GM23338 (cell line): ENCODE measurements at regions not wholly inside any gene's neighbourhood (a gene's known extent, or its start where the extent isn't known, plus 50 kb on each side); places are given as distances from the start of the nearest gene placed in this dataset.

ENCODE experiments used
- ATAC-seq: fragments of 200-7000 bp; cut with Tn5 transposase; 3 replicates; pipeline ENCODE4 v1.9.1; 2020
- DNase-seq: peaks from one replicate; pipeline ENCODE4 v3.0.0-alpha.2; 2015; ENCODE audit warnings: low spot score
- H2AFZ ChIP-seq: fragments of 200-600 bp; sonication (generic); 2 replicates; pipeline ENCODE4 v1.8.0; 2016; ENCODE audit warnings: antibody characterized with exemption, mild to moderate bottlenecking, moderate library complexity
- H3F3A ChIP-seq: fragments of 200-600 bp; sonication (generic); replicated peaks from 2 replicates; pipeline ENCODE4 v1.8.0; 2017; ENCODE audit warnings: antibody characterized with exemption, mixed run types, low read depth
- H3K27ac ChIP-seq: fragments of 200-600 bp; sonication (generic); 2 replicates; pipeline ENCODE4 v1.6.1; 2016; ENCODE audit warnings: low read depth
- H3K27me3 ChIP-seq: fragments of 200-600 bp; sonication (generic); 2 replicates; pipeline ENCODE4 v1.8.0; 2016; ENCODE audit warnings: mild to moderate bottlenecking, mixed run types, moderate library complexity; ENCODE audit not compliant: insufficient read depth
- H3K36me3 ChIP-seq: fragments of 200-600 bp; sonication (generic); 2 replicates; pipeline ENCODE4 v1.8.0; 2016; ENCODE audit warnings: mild to moderate bottlenecking; ENCODE audit not compliant: insufficient read depth
- H3K4me1 ChIP-seq: fragments of 200-600 bp; sonication (generic); 2 replicates; pipeline ENCODE4 v1.8.0; 2016; ENCODE audit warnings: mild to moderate bottlenecking, moderate library complexity; ENCODE audit not compliant: insufficient read depth
- H3K4me2 ChIP-seq: fragments of 200-600 bp; sonication (generic); 2 replicates; pipeline ENCODE4 v1.7.1; 2017; ENCODE audit warnings: mixed run types
- H3K4me3 ChIP-seq: fragments of 200-600 bp; sonication (generic); 2 replicates; pipeline ENCODE4 v1.6.1; 2016; ENCODE audit warnings: mixed run types
- H3K79me2 ChIP-seq: fragments of 200-600 bp; sonication (generic); replicated peaks from 2 replicates; pipeline ENCODE4 v1.8.0; 2017; ENCODE audit warnings: mild to moderate bottlenecking; ENCODE audit not compliant: insufficient read depth
- H3K9me2 ChIP-seq: fragments of 200-600 bp; sonication (generic); 2 replicates; pipeline ENCODE4 v1.8.0; 2017; ENCODE audit not compliant: insufficient read depth
- H4K20me1 ChIP-seq: fragments of 200-600 bp; sonication (generic); replicated peaks from 2 replicates; pipeline ENCODE4 v1.8.0; 2017; ENCODE audit warnings: mild to moderate bottlenecking; ENCODE audit not compliant: insufficient read depth
- H3K27ac Mint-ChIP-seq: 2 replicates; pipeline ENCODE4 v1.8.0; 2020; ENCODE audit warnings: inconsistent platforms, mild to moderate bottlenecking, moderate library complexity, mixed read lengths
- H3K27me3 Mint-ChIP-seq: 3 replicates; pipeline ENCODE4 v1.8.0; 2022; ENCODE audit warnings: low read depth, mild to moderate bottlenecking, moderate library complexity, mixed read lengths, inconsistent platforms; ENCODE audit not compliant: insufficient read depth, poor library complexity
- H3K36me3 Mint-ChIP-seq: 3 replicates; pipeline ENCODE4 v1.8.0; 2021; ENCODE audit warnings: low read depth, mild to moderate bottlenecking, inconsistent platforms, moderate library complexity, mixed read lengths
- H3K4me1 Mint-ChIP-seq: 3 replicates; pipeline ENCODE4 v1.8.0; 2020; ENCODE audit warnings: mild to moderate bottlenecking, inconsistent platforms, mixed read lengths
- H3K4me3 Mint-ChIP-seq: 3 replicates; pipeline ENCODE4 v1.8.0; 2021; ENCODE audit warnings: moderate library complexity, mild to moderate bottlenecking, inconsistent platforms, mixed read lengths
- H3K9me3 Mint-ChIP-seq: 3 replicates; pipeline ENCODE4 v1.8.0; 2020; ENCODE audit warnings: moderate library complexity, mild to moderate bottlenecking, inconsistent platforms, mixed read lengths
- EZH2 ChIP-seq: fragments of 200-600 bp; sonication (generic); IDR thresholded peaks from one replicate; pipeline ENCODE4 v1.8.0; 2017; ENCODE audit warnings: antibody characterized with exemption, mild to moderate bottlenecking, low read depth; ENCODE audit not compliant: unreplicated experiment
- EZH2phosphoT487 ChIP-seq: fragments of 200-600 bp; sonication (generic); IDR thresholded peaks from one replicate; pipeline ENCODE4 v1.8.1; 2018; ENCODE audit warnings: antibody characterized with exemption; ENCODE audit not compliant: unreplicated experiment
- JUNB ChIP-seq: IDR thresholded peaks from one replicate; pipeline ENCODE4 v1.6.1; 2016; ENCODE audit warnings: antibody characterized with exemption; ENCODE audit not compliant: unreplicated experiment
- ZNF114 ChIP-seq: fragments of 250-450 bp; sonication (Bioruptor Pico); IDR thresholded peaks from 2 replicates; pipeline ENCODE4 v1.5.0; 2020; ENCODE audit warnings: mild to moderate bottlenecking, moderate library complexity
- TF ChIP-seq, protein P1 (sequence below): IDR thresholded peaks from 2 replicates; pipeline ENCODE4 v1.6.1; 2016; ENCODE audit warnings: antibody characterized with exemption
- TF ChIP-seq, protein P2 (sequence below): fragments of 250-450 bp; sonication (Bioruptor Pico); IDR thresholded peaks from 2 replicates; pipeline ENCODE4 v1.5.0; 2020; ENCODE audit warnings: mild to moderate bottlenecking, moderate library complexity

DNA sequence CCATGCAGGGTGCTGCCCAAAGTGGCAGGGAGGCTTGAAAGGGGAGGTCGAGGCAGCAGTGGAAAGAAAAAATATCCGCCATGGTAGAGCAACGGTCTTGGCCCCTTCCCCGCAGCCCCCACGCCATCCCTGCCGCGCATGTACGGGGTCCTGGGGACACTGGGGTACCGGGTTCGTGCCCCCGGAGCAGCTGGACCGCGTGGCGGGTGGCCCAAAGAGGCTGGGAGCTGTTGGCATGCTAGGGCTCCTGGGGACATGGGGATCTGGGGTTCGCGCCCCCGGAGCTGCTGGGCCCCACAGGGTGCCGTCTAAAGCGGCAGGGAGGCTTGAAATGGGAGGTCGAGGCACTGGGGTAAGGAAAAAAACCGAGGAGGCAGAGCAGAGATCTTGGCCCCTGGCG is 316.5 kb downstream of the ALG10 start:
- H3K36me3 Mint-ChIP-seq, result peaks cover 21% of the 10 kb centered on the region
- Histone ChIP-seq H3K4me2 (no peak overlapping the region), H3K9me2 (no peaks in the 10 kb centered on the region), H3K4me1 (no peaks in the 10 kb centered on the region), H3K36me3 (no peaks in the 10 kb centered on the region), H4K20me1 (no peaks in the 10 kb centered on the region), H3K27me3 (no peaks in the 10 kb centered on the region), H3F3A (no peaks in the 10 kb centered on the region), H3K4me3 (no peak overlapping the region), H3K27ac (no peak overlapping the region), H3K79me2 (no peaks in the 10 kb centered on the region), H2AFZ (no peak overlapping the region)
- DNase-seq, result no peak
- no peak for TF ChIP-seq ZNF114 (CRISPR knock-in tag)
- no peak for TF ChIP-seq EZH2
- TF ChIP-seq EZH2phosphoT487, result no peak
- TF ChIP-seq, protein P1, sequence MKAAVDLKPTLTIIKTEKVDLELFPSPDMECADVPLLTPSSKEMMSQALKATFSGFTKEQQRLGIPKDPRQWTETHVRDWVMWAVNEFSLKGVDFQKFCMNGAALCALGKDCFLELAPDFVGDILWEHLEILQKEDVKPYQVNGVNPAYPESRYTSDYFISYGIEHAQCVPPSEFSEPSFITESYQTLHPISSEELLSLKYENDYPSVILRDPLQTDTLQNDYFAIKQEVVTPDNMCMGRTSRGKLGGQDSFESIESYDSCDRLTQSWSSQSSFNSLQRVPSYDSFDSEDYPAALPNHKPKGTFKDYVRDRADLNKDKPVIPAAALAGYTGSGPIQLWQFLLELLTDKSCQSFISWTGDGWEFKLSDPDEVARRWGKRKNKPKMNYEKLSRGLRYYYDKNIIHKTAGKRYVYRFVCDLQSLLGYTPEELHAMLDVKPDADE, result no peak
- TF ChIP-seq, protein P2, sequence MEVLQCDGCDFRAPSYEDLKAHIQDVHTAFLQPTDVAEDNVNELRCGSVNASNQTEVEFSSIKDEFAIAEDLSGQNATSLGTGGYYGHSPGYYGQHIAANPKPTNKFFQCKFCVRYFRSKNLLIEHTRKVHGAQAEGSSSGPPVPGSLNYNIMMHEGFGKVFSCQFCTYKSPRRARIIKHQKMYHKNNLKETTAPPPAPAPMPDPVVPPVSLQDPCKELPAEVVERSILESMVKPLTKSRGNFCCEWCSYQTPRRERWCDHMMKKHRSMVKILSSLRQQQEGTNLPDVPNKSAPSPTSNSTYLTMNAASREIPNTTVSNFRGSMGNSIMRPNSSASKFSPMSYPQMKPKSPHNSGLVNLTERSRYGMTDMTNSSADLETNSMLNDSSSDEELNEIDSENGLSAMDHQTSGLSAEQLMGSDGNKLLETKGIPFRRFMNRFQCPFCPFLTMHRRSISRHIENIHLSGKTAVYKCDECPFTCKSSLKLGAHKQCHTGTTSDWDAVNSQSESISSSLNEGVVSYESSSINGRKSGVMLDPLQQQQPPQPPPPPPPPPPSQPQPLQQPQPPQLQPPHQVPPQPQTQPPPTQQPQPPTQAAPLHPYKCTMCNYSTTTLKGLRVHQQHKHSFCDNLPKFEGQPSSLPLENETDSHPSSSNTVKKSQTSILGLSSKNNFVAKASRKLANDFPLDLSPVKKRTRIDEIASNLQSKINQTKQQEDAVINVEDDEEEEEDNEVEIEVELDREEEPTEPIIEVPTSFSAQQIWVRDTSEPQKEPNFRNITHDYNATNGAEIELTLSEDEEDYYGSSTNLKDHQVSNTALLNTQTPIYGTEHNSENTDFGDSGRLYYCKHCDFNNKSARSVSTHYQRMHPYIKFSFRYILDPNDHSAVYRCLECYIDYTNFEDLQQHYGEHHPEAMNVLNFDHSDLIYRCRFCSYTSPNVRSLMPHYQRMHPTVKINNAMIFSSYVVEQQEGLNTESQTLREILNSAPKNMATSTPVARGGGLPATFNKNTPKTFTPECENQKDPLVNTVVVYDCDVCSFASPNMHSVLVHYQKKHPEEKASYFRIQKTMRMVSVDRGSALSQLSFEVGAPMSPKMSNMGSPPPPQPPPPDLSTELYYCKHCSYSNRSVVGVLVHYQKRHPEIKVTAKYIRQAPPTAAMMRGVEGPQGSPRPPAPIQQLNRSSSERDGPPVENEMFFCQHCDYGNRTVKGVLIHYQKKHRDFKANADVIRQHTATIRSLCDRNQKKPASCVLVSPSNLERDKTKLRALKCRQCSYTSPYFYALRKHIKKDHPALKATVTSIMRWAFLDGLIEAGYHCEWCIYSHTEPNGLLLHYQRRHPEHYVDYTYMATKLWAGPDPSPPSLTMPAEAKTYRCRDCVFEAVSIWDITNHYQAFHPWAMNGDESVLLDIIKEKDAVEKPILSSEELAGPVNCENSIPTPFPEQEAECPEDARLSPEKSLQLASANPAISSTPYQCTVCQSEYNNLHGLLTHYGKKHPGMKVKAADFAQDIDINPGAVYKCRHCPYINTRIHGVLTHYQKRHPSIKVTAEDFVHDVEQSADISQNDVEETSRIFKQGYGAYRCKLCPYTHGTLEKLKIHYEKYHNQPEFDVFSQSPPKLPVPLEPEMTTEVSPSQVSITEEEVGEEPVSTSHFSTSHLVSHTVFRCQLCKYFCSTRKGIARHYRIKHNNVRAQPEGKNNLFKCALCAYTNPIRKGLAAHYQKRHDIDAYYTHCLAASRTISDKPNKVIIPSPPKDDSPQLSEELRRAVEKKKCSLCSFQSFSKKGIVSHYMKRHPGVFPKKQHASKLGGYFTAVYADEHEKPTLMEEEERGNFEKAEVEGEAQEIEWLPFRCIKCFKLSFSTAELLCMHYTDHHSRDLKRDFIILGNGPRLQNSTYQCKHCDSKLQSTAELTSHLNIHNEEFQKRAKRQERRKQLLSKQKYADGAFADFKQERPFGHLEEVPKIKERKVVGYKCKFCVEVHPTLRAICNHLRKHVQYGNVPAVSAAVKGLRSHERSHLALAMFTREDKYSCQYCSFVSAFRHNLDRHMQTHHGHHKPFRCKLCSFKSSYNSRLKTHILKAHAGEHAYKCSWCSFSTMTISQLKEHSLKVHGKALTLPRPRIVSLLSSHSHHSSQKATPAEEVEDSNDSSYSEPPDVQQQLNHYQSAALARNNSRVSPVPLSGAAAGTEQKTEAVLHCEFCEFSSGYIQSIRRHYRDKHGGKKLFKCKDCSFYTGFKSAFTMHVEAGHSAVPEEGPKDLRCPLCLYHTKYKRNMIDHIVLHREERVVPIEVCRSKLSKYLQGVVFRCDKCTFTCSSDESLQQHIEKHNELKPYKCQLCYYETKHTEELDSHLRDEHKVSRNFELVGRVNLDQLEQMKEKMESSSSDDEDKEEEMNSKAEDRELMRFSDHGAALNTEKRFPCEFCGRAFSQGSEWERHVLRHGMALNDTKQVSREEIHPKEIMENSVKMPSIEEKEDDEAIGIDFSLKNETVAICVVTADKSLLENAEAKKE, result no peak
- TF ChIP-seq JUNB, result no peak
- H3K9me3 Mint-ChIP-seq, result peaks cover 89% of the 10 kb centered on the region
- no peak overlapping the region for H3K27ac Mint-ChIP-seq
- no peak overlapping the region for H3K4me3 Mint-ChIP-seq
- H3K27me3 Mint-ChIP-seq, result peaks cover 5% of the 10 kb centered on the region
- no peaks in the 10 kb centered on the region for H3K4me1 Mint-ChIP-seq
- no peak for ATAC-seq

DNA sequence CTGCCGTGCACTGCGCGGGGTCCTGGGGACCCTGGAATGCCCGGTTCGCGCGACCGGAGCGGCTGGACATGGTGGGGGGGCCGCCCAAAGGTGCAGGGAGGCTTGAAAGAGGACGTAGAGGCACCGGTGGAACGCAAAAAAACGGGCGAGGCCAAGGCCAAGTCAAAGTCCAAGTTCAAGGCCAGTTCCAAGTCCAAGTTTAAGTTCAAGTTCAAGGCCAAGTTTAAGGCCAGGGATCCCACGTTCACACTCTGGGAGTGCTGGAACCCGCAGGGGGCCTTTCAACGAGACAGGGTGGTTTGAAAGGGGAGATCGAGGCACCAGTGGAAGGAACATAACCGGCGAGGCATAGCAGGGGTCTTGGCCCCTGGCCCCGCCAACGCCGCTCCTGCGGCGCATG is 317.6 kb downstream of the ALG10 start:
- Histone ChIP-seq H3K27me3 (no peaks in the 10 kb centered on the region), H4K20me1 (no peaks in the 10 kb centered on the region), H3F3A (no peaks in the 10 kb centered on the region), H3K4me3 (no peak overlapping the region), H3K4me2 (no peak overlapping the region), H2AFZ (no peak overlapping the region), H3K27ac (no peak overlapping the region), H3K79me2 (no peaks in the 10 kb centered on the region), H3K9me2 (no peaks in the 10 kb centered on the region), H3K4me1 (no peaks in the 10 kb centered on the region), H3K36me3 (no peaks in the 10 kb centered on the region)
- H3K27ac Mint-ChIP-seq, result no peak overlapping the region
- no peak overlapping the region for H3K4me3 Mint-ChIP-seq
- H3K36me3 Mint-ChIP-seq, result peaks cover 19% of the 10 kb centered on the region
- peaks cover 78% of the 10 kb centered on the region for H3K9me3 Mint-ChIP-seq
- H3K4me1 Mint-ChIP-seq, result no peaks in the 10 kb centered on the region
- DNase-seq (no peak), ATAC-seq (no peak)
- peaks cover 4% of the 10 kb centered on the region for H3K27me3 Mint-ChIP-seq
- TF ChIP-seq, protein P2, result no peak
